Natural killer cell (primary cell): ENCODE measurements at regions not wholly inside any gene's neighbourhood (a gene's known extent, or its start where the extent isn't known, plus 50 kb on each side); places are given as distances from the start of the nearest gene placed in this dataset.

Experiments
- ATAC-seq, 3 donors: fragments of 150-1000 bp in 2 of 3; fragments of 200-7000 bp in 1 of 3; cut with Tn5 transposase; 1 replicate in 1 of 3; 2 replicates in 2 of 3; pipeline ENCODE4 v1.10.0; 2021; ENCODE audit warnings: mild to moderate bottlenecking in 2 of 3, moderate library complexity in 2 of 3
- DNase-seq, 2 donors: peaks; one replicate each; pipeline versions ENCODE4 v3.0.0 to v3.0.0-alpha.2; 2013 to 2021; ENCODE audit warnings: mixed read lengths in 1 of 2
- H3K27ac ChIP-seq: one replicate; pipeline ENCODE4 v1.5.1; 2013; ENCODE audit warnings: mild to moderate bottlenecking, low read length
- H3K27me3 ChIP-seq: one replicate; pipeline ENCODE4 v1.6.1; 2013; ENCODE audit warnings: low read length; ENCODE audit not compliant: control insufficient read depth, insufficient read depth
- H3K36me3 ChIP-seq: one replicate; pipeline ENCODE4 v1.6.1; 2013; ENCODE audit warnings: low read length; ENCODE audit not compliant: control insufficient read depth, insufficient read depth
- H3K4me1 ChIP-seq: one replicate; pipeline ENCODE4 v1.6.1; 2013; ENCODE audit warnings: low read length; ENCODE audit not compliant: control insufficient read depth, insufficient read depth
- H3K4me3 ChIP-seq: one replicate; pipeline ENCODE4 v1.5.1; 2013; ENCODE audit warnings: low read length
- H3K9me3 ChIP-seq: one replicate; pipeline ENCODE4 v1.6.1; 2013; ENCODE audit warnings: low read length; ENCODE audit not compliant: control insufficient read depth, insufficient read depth
- H3K27ac Mint-ChIP-seq, 2 donors: one replicate each; pipeline ENCODE4 v1.8.0; 2022; ENCODE audit warnings: mild to moderate bottlenecking in 2 of 2, mixed read lengths in 2 of 2, moderate library complexity in 1 of 2
- H3K27me3 Mint-ChIP-seq, 2 donors: one replicate each; pipeline ENCODE4 v1.8.0; 2022; ENCODE audit warnings: low read depth in 2 of 2, mixed read lengths in 2 of 2
- H3K36me3 Mint-ChIP-seq: one replicate; pipeline ENCODE4 v1.8.0; 2022; ENCODE audit warnings: mixed read lengths
- H3K4me1 Mint-ChIP-seq, 2 donors: one replicate each; pipeline ENCODE4 v1.8.0; 2022; ENCODE audit warnings: mixed read lengths in 2 of 2
- H3K4me3 Mint-ChIP-seq: one replicate; pipeline ENCODE4 v1.8.0; 2022; ENCODE audit warnings: mild to moderate bottlenecking, moderate library complexity, mixed read lengths
- H3K9me3 Mint-ChIP-seq, 2 donors: one replicate each; pipeline ENCODE4 v1.8.0; 2022; ENCODE audit warnings: mixed read lengths in 2 of 2
- WGBS: methylation state at CpG from one replicate; pipeline ENCODE4 v1.1.7; 2013; ENCODE audit warnings: missing lambda C conversion rate; ENCODE audit not compliant: insufficient coverage; 5-methylcytosine and 5-hydroxymethylcytosine counted together
- intact Hi-C: fragments of 100-400 bp; cut with micrococcal nuclease; formaldehyde crosslinking; loops from one replicate; pipeline ENCODE4 v1.14.2; 2022
- TF ChIP-seq, protein P1 (sequence below): fragments of 200-600 bp; IDR thresholded peaks from one replicate; pipeline ENCODE4 v1.8.0; 2022; ENCODE audit warnings: antibody characterized with exemption

DNA sequence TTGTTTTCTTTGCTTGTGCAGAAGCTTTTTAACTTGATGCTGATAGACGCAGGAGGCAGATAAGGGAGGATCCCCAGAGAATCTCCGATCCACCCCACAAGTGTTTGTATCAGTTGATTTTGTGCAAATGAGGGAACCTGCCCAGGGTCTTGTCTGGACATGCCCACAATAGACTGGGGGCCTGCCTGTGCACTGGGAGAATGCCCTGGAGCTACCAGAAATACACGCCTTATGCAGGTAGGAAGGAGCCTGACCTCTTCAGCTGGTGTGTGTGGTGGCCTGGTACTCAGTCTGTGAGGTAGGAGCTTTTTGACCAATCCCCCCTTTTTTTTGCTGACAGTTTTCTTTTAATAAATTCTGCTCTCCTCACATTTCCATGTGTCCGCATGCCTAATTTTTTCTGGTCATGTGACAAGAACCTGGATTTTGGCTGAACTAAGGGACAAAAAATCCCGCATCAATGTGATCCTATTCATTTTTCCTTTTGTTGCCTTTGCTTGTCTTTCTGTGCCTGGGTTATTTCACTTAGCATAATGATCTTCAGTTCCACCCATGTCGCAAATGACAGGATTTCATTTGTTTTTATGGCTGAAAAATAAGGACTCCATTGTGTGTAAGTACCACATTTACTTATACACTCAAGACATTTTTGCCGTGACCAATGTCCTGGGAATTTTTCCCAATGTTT, 430.6 kb upstream of the NRG3 start:
- TF ChIP-seq, protein P1, sequence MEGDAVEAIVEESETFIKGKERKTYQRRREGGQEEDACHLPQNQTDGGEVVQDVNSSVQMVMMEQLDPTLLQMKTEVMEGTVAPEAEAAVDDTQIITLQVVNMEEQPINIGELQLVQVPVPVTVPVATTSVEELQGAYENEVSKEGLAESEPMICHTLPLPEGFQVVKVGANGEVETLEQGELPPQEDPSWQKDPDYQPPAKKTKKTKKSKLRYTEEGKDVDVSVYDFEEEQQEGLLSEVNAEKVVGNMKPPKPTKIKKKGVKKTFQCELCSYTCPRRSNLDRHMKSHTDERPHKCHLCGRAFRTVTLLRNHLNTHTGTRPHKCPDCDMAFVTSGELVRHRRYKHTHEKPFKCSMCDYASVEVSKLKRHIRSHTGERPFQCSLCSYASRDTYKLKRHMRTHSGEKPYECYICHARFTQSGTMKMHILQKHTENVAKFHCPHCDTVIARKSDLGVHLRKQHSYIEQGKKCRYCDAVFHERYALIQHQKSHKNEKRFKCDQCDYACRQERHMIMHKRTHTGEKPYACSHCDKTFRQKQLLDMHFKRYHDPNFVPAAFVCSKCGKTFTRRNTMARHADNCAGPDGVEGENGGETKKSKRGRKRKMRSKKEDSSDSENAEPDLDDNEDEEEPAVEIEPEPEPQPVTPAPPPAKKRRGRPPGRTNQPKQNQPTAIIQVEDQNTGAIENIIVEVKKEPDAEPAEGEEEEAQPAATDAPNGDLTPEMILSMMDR: no peak
- Mint-ChIP-seq H3K27ac (no peak overlapping the region), H3K4me1 (no peaks in the 10 kb centered on the region), H3K27me3 (no peaks in the 10 kb centered on the region), H3K36me3 (peaks cover 16% of the 10 kb centered on the region), H3K4me3 (no peak overlapping the region), H3K9me3 (peaks cover 4 to 6% of the 10 kb centered on the region in 2 donors)
- Histone ChIP-seq H3K4me1 (no peaks in the 10 kb centered on the region), H3K9me3 (no peaks in the 10 kb centered on the region), H3K27ac (no peak overlapping the region), H3K27me3 (no peaks in the 10 kb centered on the region), H3K4me3 (no peak overlapping the region), H3K36me3 (no peaks in the 10 kb centered on the region)
- no peak for ATAC-seq
- intact Hi-C loops: no loop called here
- 97% methylated on average over 5 of the region's 7 CpGs for WGBS
- no peak for DNase-seq

GRCh38 chr10:81450651-81451050, 424.3 kb upstream of the NRG3 start:
- intact Hi-C loops: no loop called here
- DNase-seq (no peak), ATAC-seq (no peak)
- Histone ChIP-seq H3K4me1 (no peaks in the 10 kb centered on the region), H3K9me3 (peaks cover 13% of the 10 kb centered on the region), H3K36me3 (no peaks in the 10 kb centered on the region), H3K27me3 (no peaks in the 10 kb centered on the region), H3K27ac (no peak overlapping the region), H3K4me3 (no peak overlapping the region)
- Mint-ChIP-seq H3K4me1 (no peaks in the 10 kb centered on the region), H3K36me3 (no peaks in the 10 kb centered on the region), H3K9me3 (no peaks in the 10 kb centered on the region), H3K4me3 (no peak overlapping the region), H3K27ac (no peak overlapping the region), H3K27me3 (no peaks in the 10 kb centered on the region)
- TF ChIP-seq, protein P1: no peak
- WGBS: 63% methylated on average over 1 of the region's 1 CpG

- Histone ChIP-seq H3K4me1 (no peaks in the 10 kb centered on the region), H3K4me3 (no peak overlapping the region), H3K36me3 (no peaks in the 10 kb centered on the region), H3K27ac (no peak overlapping the region), H3K9me3 (peaks cover 6% of the 10 kb centered on the region), H3K27me3 (no peaks in the 10 kb centered on the region)
- H3K27ac Mint-ChIP-seq: no peak overlapping the region
- no peaks in the 10 kb centered on the region for H3K36me3 Mint-ChIP-seq
- WGBS: 86% methylated on average over 11 of the region's 11 CpGs
- no peak for DNase-seq
- no peak overlapping the region for H3K4me3 Mint-ChIP-seq
- TF ChIP-seq, protein P1: no peak
- no peaks in the 10 kb centered on the region for H3K27me3 Mint-ChIP-seq
- ATAC-seq: no peak
- no peaks in the 10 kb centered on the region for H3K4me1 Mint-ChIP-seq
- H3K9me3 Mint-ChIP-seq: peaks cover 11 to 16% of the 10 kb centered on the region in 2 donors
- intact Hi-C loops: no loop called here
Measured at GRCh38 chr10:81472927-81473470, 402.0 kb upstream of the NRG3 start.

DNA sequence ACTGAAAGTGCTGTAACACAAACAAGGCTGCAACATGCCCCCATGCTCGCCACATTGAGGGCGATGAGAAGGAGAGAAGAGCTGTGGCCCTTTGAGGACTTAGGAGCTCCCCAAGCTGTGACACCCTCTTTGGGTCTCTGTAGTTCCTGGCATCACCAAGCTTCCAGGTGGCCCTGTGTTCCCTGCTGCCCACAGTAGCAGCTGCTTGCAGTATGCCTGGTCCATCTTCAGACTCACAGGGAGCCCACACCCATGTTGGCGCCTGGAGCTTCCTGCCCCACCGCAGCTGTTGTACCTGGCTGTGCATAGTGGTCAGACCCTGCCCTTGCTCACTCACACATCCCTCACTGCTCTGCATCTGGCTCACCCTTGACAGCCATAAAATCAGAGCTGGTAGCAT, 401.2 kb upstream of the NRG3 start:
- intact Hi-C loops: no loop called here
- no peak overlapping the region for H3K4me3 ChIP-seq
- H3K36me3 ChIP-seq: no peaks in the 10 kb centered on the region
- no peak overlapping the region for H3K27ac ChIP-seq
- ATAC-seq (no peak), DNase-seq (no peak)
- TF ChIP-seq, protein P1: no peak
- no peak overlapping the region for H3K4me3 Mint-ChIP-seq
- H3K36me3 Mint-ChIP-seq: no peaks in the 10 kb centered on the region
- no peaks in the 10 kb centered on the region for H3K27me3 ChIP-seq
- H3K9me3 Mint-ChIP-seq: peaks cover 9 to 10% of the 10 kb centered on the region in 2 donors
- no peak overlapping the region for H3K27ac Mint-ChIP-seq
- WGBS: 90% methylated on average over 4 of the region's 4 CpGs
- peaks cover 6% of the 10 kb centered on the region for H3K9me3 ChIP-seq
- no peaks in the 10 kb centered on the region for H3K4me1 ChIP-seq
- no peaks in the 10 kb centered on the region for H3K27me3 Mint-ChIP-seq
- no peaks in the 10 kb centered on the region for H3K4me1 Mint-ChIP-seq
